Adrenal gland (tissue), 5 donors: ENCODE measurements at regions not wholly inside any gene's neighbourhood (a gene's known extent, or its start where the extent isn't known, plus 50 kb on each side); places are given as distances from the start of the nearest gene placed in this dataset.

Experiments used
- POLR2A ChIP-seq, 2 donors: fragments of 450-650 bp; IDR thresholded peaks; one replicate each; pipeline ENCODE4 v1.6.1; 2017; ENCODE audit warnings: antibody characterized with exemption in 2 of 2, mild to moderate bottlenecking in 2 of 2, moderate library complexity in 1 of 2
- TF ChIP-seq, protein P1 (sequence below), 6 experiments: fragments of 450-650 bp in 4 of 6; fragments of 200-600 bp in 2 of 6; sonication (generic) in 1 of 6; IDR thresholded peaks; 1 replicate in 5 of 6; 2 replicates in 1 of 6; pipeline versions ENCODE4 v1.5.1 to v1.8.0; 2016 to 2021; ENCODE audit warnings: antibody characterized with exemption in 6 of 6, mild to moderate bottlenecking in 2 of 6, moderate library complexity in 1 of 6
- donor health status: DM: no; HTN: no; CAD: no.

DNA sequence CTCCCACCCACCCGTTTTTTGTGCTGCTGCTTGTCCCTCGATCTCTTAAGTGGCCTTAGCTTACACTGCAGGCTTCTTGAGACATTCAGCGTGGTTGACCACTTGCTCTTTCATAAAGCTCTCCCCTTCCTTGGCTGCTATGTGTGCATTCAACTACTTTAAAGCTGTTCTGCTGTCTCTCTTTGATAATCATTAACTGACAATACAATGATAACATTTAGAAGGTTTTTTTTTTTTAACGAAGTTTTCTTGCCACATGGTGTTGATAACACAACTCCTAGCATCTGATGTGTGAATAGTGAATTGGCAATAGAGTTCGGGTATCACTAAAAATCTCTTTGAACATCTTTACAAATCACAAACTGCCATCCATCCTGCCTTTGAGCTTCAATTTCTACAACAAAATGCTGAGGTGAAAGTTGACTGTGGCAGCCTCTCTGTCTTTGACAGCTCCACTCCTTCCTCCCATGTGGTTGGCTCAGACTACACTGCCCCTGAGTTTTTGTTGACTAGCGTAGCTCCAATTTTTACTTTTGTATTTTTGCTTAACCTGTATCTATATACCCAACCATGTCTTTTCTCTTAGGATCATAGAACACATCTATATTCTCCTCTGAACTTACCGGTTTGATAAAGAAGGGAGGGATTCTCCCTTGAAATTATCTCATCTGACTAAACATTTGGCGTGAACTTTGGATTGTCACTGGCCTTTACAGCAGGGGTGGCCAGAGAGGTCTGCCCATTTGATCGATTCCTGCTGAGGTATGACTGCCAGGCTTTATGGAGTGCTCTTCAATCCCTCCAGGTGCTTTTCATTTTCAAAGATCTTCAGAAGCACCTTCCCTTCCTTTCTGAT, 409.4 kb upstream of the CD180 start:
- TF ChIP-seq, protein P1, sequence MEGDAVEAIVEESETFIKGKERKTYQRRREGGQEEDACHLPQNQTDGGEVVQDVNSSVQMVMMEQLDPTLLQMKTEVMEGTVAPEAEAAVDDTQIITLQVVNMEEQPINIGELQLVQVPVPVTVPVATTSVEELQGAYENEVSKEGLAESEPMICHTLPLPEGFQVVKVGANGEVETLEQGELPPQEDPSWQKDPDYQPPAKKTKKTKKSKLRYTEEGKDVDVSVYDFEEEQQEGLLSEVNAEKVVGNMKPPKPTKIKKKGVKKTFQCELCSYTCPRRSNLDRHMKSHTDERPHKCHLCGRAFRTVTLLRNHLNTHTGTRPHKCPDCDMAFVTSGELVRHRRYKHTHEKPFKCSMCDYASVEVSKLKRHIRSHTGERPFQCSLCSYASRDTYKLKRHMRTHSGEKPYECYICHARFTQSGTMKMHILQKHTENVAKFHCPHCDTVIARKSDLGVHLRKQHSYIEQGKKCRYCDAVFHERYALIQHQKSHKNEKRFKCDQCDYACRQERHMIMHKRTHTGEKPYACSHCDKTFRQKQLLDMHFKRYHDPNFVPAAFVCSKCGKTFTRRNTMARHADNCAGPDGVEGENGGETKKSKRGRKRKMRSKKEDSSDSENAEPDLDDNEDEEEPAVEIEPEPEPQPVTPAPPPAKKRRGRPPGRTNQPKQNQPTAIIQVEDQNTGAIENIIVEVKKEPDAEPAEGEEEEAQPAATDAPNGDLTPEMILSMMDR (IDR thresholded peaks at IDR 0.05), result no peak
- no peak for TF ChIP-seq POLR2A (IDR thresholded peaks at IDR 0.05)
